Mesenchymal stem cell (in vitro differentiated cells and primary cell): ENCODE measurements at regions not wholly inside any gene's neighbourhood (a gene's known extent, or its start where the extent isn't known, plus 50 kb on each side); places are given as distances from the start of the nearest gene placed in this dataset.

Experiments
- DNase-seq: peaks from one replicate; pipeline ENCODE4 v3.0.0-alpha.2; 2013
- H2AFZ ChIP-seq: one replicate; pipeline ENCODE4 v1.6.1; 2013; ENCODE audit warnings: low read depth, mild to moderate bottlenecking, control low read depth, inconsistent platforms, low read length, moderate library complexity
- H2AK5ac ChIP-seq: 2 replicates; pipeline ENCODE4 v1.6.1; 2013; ENCODE audit warnings: low read length, moderate library complexity, mild to moderate bottlenecking, inconsistent platforms; ENCODE audit not compliant: severe bottlenecking
- H2BK120ac ChIP-seq: one replicate; pipeline ENCODE4 v1.6.1; 2013; ENCODE audit warnings: low read depth, mild to moderate bottlenecking, inconsistent platforms, low read length, moderate library complexity
- H2BK12ac ChIP-seq, 2 experiments: one replicate each; pipeline ENCODE4 v1.6.1; 2013; ENCODE audit warnings: inconsistent platforms in 2 of 2, low read length in 2 of 2, mild to moderate bottlenecking in 2 of 2, moderate library complexity in 2 of 2, control low read depth in 1 of 2
- H2BK15ac ChIP-seq: one replicate; pipeline ENCODE4 v1.6.1; 2013; ENCODE audit warnings: mild to moderate bottlenecking, low read depth, inconsistent platforms; ENCODE audit not compliant: poor library complexity, severe bottlenecking
- H2BK5ac ChIP-seq: 2 replicates; pipeline ENCODE4 v1.6.1; 2013; ENCODE audit warnings: low read depth, mild to moderate bottlenecking, low read length, control low read depth, inconsistent platforms; ENCODE audit not compliant: poor library complexity, severe bottlenecking
- H3K14ac ChIP-seq, 2 experiments: one replicate each; pipeline ENCODE4 v1.6.1; 2013; ENCODE audit warnings: inconsistent platforms in 2 of 2, low read length in 2 of 2, control low read depth in 1 of 2, mild to moderate bottlenecking in 1 of 2, moderate library complexity in 1 of 2
- H3K18ac ChIP-seq, 2 experiments: one replicate each; pipeline ENCODE4 v1.6.1; 2013; ENCODE audit warnings: inconsistent platforms in 2 of 2, low read length in 2 of 2, control low read depth in 1 of 2, low read depth in 1 of 2, mild to moderate bottlenecking in 1 of 2
- H3K23ac ChIP-seq, 2 experiments: one replicate each; pipeline ENCODE4 v1.6.1; 2013; ENCODE audit warnings: inconsistent platforms in 2 of 2, low read length in 2 of 2, mild to moderate bottlenecking in 2 of 2, moderate library complexity in 2 of 2, control low read depth in 1 of 2
- H3K27ac ChIP-seq: 2 replicates; pipeline ENCODE4 v1.5.1; 2013; ENCODE audit warnings: mild to moderate bottlenecking, moderate library complexity, low read length, control low read depth, inconsistent platforms; ENCODE audit not compliant: poor library complexity, severe bottlenecking
- H3K27me3 ChIP-seq, 2 experiments: 2 replicates each; pipeline versions ENCODE4 v1.6.1 to v1.7.0; 2013; ENCODE audit warnings: low read length in 2 of 2, mild to moderate bottlenecking in 2 of 2, moderate library complexity in 2 of 2, control low read depth in 1 of 2, inconsistent platforms in 1 of 2; ENCODE audit not compliant: control insufficient read depth in 1 of 2, insufficient read depth in 1 of 2
- H3K36me3 ChIP-seq, 2 experiments: 2 replicates each; pipeline versions ENCODE4 v1.6.1 to v1.7.0; 2013; ENCODE audit warnings: low read length in 2 of 2, control low read depth in 1 of 2, inconsistent platforms in 1 of 2, low read depth in 1 of 2, mild to moderate bottlenecking in 1 of 2; ENCODE audit not compliant: insufficient read depth in 2 of 2, control insufficient read depth in 1 of 2
- H3K4ac ChIP-seq, 2 experiments: one replicate each; pipeline ENCODE4 v1.6.1; 2013; ENCODE audit warnings: inconsistent platforms in 2 of 2, low read length in 2 of 2, mild to moderate bottlenecking in 2 of 2, moderate library complexity in 2 of 2, control low read depth in 1 of 2, low read depth in 1 of 2
- H3K4me1 ChIP-seq: 2 replicates; pipeline ENCODE4 v1.6.1; 2013; ENCODE audit warnings: low read depth, low read length, control low read depth; ENCODE audit not compliant: control insufficient read depth, insufficient read depth
- H3K4me2 ChIP-seq: 2 replicates; pipeline ENCODE4 v1.6.1; 2013; ENCODE audit warnings: low read length, mild to moderate bottlenecking, inconsistent platforms; ENCODE audit not compliant: poor library complexity, severe bottlenecking
- H3K4me3 ChIP-seq, 2 experiments: 2 replicates each; pipeline versions ENCODE4 v1.5.1 to v1.7.0; 2013; ENCODE audit warnings: low read length in 2 of 2, mild to moderate bottlenecking in 2 of 2, control low read depth in 1 of 2, low read depth in 1 of 2; ENCODE audit not compliant: insufficient read depth in 1 of 2
- H3K79me1 ChIP-seq: replicated peaks from 2 replicates; pipeline ENCODE4 v1.6.1; 2013; ENCODE audit warnings: mild to moderate bottlenecking, control low read depth, low read length, inconsistent platforms; ENCODE audit not compliant: poor library complexity, severe bottlenecking
- H3K9ac ChIP-seq: 2 replicates; pipeline ENCODE4 v1.7.0; 2013; ENCODE audit warnings: mild to moderate bottlenecking, low read length, moderate library complexity
- H3K9me3 ChIP-seq: 2 replicates; pipeline ENCODE4 v1.7.0; 2013; ENCODE audit warnings: mild to moderate bottlenecking, low read length; ENCODE audit not compliant: control insufficient read depth
- H4K8ac ChIP-seq: one replicate; pipeline ENCODE4 v1.6.1; 2013; ENCODE audit warnings: inconsistent platforms, mild to moderate bottlenecking, low read length, moderate library complexity
- H4K91ac ChIP-seq: one replicate; pipeline ENCODE4 v1.6.1; 2013; ENCODE audit warnings: mild to moderate bottlenecking, low read length, inconsistent platforms
- WGBS: methylation state at CpG from one replicate; pipeline ENCODE4 v1.1.7; 2013; ENCODE audit warnings: mixed read lengths; 5-methylcytosine and 5-hydroxymethylcytosine counted together

GRCh38 chrX:26670521-26670920 is 454.6 kb downstream of the MAGEB5 start:
- no peak overlapping the region for H2BK5ac ChIP-seq
- no peaks in the 10 kb centered on the region for H3K36me3 ChIP-seq
- H3K18ac ChIP-seq, result no peak overlapping the region
- no peaks in the 10 kb centered on the region for H3K4me1 ChIP-seq
- H3K9ac ChIP-seq, result no peak overlapping the region
- no peaks in the 10 kb centered on the region for H3K9me3 ChIP-seq
- H3K14ac ChIP-seq, result no peak overlapping the region
- no peak overlapping the region for H2BK120ac ChIP-seq
- H3K79me1 ChIP-seq, result no peaks in the 10 kb centered on the region
- H4K91ac ChIP-seq, result no peak overlapping the region
- no peak overlapping the region for H2BK15ac ChIP-seq
- H2AFZ ChIP-seq, result no peak overlapping the region
- DNase-seq, result no peak
- 38% methylated on average over 1 of the region's 1 CpG for WGBS
- no peak overlapping the region for H2AK5ac ChIP-seq
- H3K4ac ChIP-seq, result no peak overlapping the region
- no peak overlapping the region for H3K4me2 ChIP-seq
- H4K8ac ChIP-seq, result no peak overlapping the region
- no peak overlapping the region for H3K4me3 ChIP-seq
- H2BK12ac ChIP-seq, result no peak overlapping the region
- no peak overlapping the region for H3K23ac ChIP-seq
- H3K27ac ChIP-seq, result no peak overlapping the region
- no peaks in the 10 kb centered on the region for H3K27me3 ChIP-seq

DNA sequence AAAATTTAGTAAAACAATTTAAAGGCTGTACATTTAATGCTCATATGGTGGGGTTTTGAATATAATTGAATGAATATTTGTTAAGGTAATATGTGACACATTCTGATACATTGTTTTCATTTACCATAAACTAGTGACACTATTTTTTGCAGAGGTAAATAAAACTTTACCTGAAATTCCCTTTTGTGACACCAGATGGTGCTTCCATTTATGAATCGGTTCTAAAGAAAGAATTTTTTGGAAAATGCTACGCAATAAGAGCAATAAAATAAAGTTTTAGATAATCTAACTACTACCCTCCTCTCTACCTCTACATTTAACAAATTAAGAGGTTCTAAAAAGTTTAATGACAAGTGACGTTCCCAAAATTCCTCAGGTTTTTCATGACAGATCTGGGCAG is 448.9 kb downstream of the MAGEB5 start:
- Histone ChIP-seq H2AK5ac (no peak overlapping the region), H2BK15ac (no peak overlapping the region), H3K23ac (no peak overlapping the region), H3K18ac (no peak overlapping the region), H4K8ac (no peak overlapping the region), H3K27ac (no peak overlapping the region), H3K36me3 (no peaks in the 10 kb centered on the region), H2BK12ac (no peak overlapping the region), H2BK5ac (no peak overlapping the region), H3K4me3 (no peak overlapping the region), H3K14ac (no peak overlapping the region), H3K4ac (no peak overlapping the region), H4K91ac (no peak overlapping the region), H2AFZ (no peak overlapping the region), H3K4me1 (no peaks in the 10 kb centered on the region), H3K4me2 (no peak overlapping the region), H3K79me1 (no peaks in the 10 kb centered on the region), H3K27me3 (no peaks in the 10 kb centered on the region), H3K9me3 (no peaks in the 10 kb centered on the region), H2BK120ac (no peak overlapping the region), H3K9ac (no peak overlapping the region)
- DNase-seq, result no peak
- no CpG with 5 or more reads among the region's 3 CpGs for WGBS

- Histone ChIP-seq H3K4me1 (no peaks in the 10 kb centered on the region), H2AFZ (no peak overlapping the region), H3K27me3 (no peaks in the 10 kb centered on the region), H2AK5ac (no peak overlapping the region), H3K4me3 (peak overlapping the region in 1 of 2 experiments; percentile 18), H2BK12ac (no peak overlapping the region), H2BK5ac (no peak overlapping the region), H2BK120ac (no peak overlapping the region), H3K18ac (no peak overlapping the region), H4K8ac (no peak overlapping the region), H3K9ac (no peak overlapping the region), H2BK15ac (no peak overlapping the region), H3K9me3 (peaks cover 22% of the 10 kb centered on the region), H3K23ac (no peak overlapping the region), H3K36me3 (no peaks in the 10 kb centered on the region), H3K27ac (no peak overlapping the region), H4K91ac (no peak overlapping the region), H3K79me1 (no peaks in the 10 kb centered on the region), H3K4ac (no peak overlapping the region), H3K14ac (no peak overlapping the region), H3K4me2 (no peak overlapping the region)
- 100% methylated on average over 1 of the region's 2 CpGs for WGBS
- DNase-seq, result no peak
Observed at GRCh38 chrX:26653050-26653449, 437.1 kb downstream of the MAGEB5 start.

DNA sequence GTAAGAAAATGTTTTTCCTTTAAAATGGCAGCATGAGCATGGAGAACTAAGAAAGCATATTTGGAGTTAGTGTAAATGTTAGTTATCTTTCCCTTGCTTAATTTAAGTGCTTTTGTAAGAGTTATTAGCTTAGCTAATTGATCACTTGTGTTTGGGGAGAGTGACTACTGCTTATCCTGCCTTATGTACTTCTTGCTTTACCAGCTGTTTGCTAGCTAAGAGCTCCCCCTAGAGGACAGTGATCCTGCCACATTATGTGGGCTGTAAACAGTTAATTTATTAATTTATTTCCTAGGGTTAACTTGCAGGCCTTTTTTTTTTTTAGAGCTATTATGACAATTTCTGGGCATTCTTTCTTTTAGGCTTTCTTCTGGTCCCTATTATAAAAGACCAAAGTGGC is 435.8 kb downstream of the MAGEB5 start:
- Histone ChIP-seq H3K4ac (no peak overlapping the region), H4K91ac (no peak overlapping the region), H2AK5ac (no peak overlapping the region), H2BK15ac (no peak overlapping the region), H2BK12ac (no peak overlapping the region), H3K4me2 (no peak overlapping the region), H2BK120ac (no peak overlapping the region), H3K9ac (no peak overlapping the region), H3K9me3 (peaks cover 22% of the 10 kb centered on the region), H2AFZ (no peak overlapping the region), H3K79me1 (no peaks in the 10 kb centered on the region), H3K14ac (no peak overlapping the region), H3K4me1 (no peaks in the 10 kb centered on the region), H3K23ac (no peak overlapping the region), H4K8ac (no peak overlapping the region), H2BK5ac (no peak overlapping the region), H3K36me3 (no peaks in the 10 kb centered on the region), H3K4me3 (no peak overlapping the region), H3K27me3 (no peaks in the 10 kb centered on the region), H3K18ac (no peak overlapping the region), H3K27ac (no peak overlapping the region)
- DNase-seq, result no peak
